ENCODE measurements at regions not wholly inside any gene's neighbourhood (a gene's known extent, or its start where the extent isn't known, plus 50 kb on each side); places are given as distances from the start of the nearest gene placed in this dataset. TPM values are rescaled to one million over a fixed set of nuclear protein-coding genes. Genes with fewer than 3 reads are reported as not detected.

- POLR2A ChIA-PET, result no interaction called here
- Mint-ChIP-seq H3K9me3 (ENCODE audit: insufficient read depth) (no peaks in the 10 kb centered on the region), H3K4me3 (no peak overlapping the region), H3K27ac (no peak overlapping the region), H3K36me3 (ENCODE audit: low read depth) (no peaks in the 10 kb centered on the region), H3K4me1 (ENCODE audit: low read depth) (no peaks in the 10 kb centered on the region), H3K27me3 (ENCODE audit: low read depth) (peaks cover 2% of the 10 kb centered on the region)
- DNase-seq (no peak), ATAC-seq (no peak)
- CTCF ChIA-PET, result no interaction called here
Measured at GRCh38 chr3:67318162-67318561, 320.1 kb downstream of the KBTBD8 start.

- CTCF ChIA-PET, result interaction anchor here (1.1 kb wide), 1 partner anchor 10 kb away, joined by 3 read pairs; no protein-coding TSS in a partner anchor
Measured at GRCh38 chr3:67324554-67324953, 326.4 kb downstream of the KBTBD8 start.

More at GRCh38 chr3:67324554-67324953, 326.4 kb downstream of the KBTBD8 start:
- ATAC-seq, result no peak
- POLR2A ChIA-PET, result no interaction called here
- H3K27me3 Mint-ChIP-seq (ENCODE audit: low read depth), result no peaks in the 10 kb centered on the region
- no peak for DNase-seq
- no peaks in the 10 kb centered on the region for H3K36me3 Mint-ChIP-seq (ENCODE audit: low read depth)
- peaks cover 9% of the 10 kb centered on the region for H3K4me1 Mint-ChIP-seq (ENCODE audit: low read depth)
- H3K27ac Mint-ChIP-seq, result no peak overlapping the region
- no peak overlapping the region for H3K4me3 Mint-ChIP-seq
- no peaks in the 10 kb centered on the region for H3K9me3 Mint-ChIP-seq (ENCODE audit: insufficient read depth)

Small RNAs in the stretch of these regions (microRNA-seq; reads per million reads assigned to microRNA genes)
- gene MIR4272, result not detected
